ENCODE measurements at regions not wholly inside any gene's neighbourhood (a gene's known extent, or its start where the extent isn't known, plus 50 kb on each side); places are given as distances from the start of the nearest gene placed in this dataset.

GRCh38 chr7:94174375-94174774 lies 170.2 kb upstream of the BET1 start:
- H3K4me1 ChIP-seq = no peaks in the 10 kb centered on the region
- intact Hi-C loops (cut with DNase I; ENCODE audit: low total_unique reads) = no loop called here

DNA sequence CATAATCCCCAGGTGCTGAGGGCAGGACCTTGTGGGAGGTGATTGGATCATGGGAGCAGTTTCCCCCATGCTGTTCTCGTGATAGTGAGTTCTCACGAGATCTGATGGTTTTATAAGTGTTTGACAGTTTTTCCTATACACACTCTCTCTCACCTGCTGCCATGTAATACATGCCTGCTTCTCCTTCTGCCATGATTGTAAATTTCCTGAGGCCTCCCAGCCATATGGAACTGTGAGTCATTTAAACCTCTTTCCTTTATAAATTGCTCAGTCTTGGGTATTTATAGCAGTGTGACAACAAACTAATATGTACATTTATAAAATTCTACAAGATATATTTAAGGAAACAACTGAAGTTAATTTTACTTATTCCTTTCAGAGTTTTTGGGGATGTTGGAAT lies 170.8 kb upstream of the BET1 start:
- H3K27ac ChIP-seq = no peak overlapping the region
- H3K4me3 ChIP-seq = no peak overlapping the region

More at GRCh38 chr7:94174375-94174774, 170.2 kb upstream of the BET1 start:
- TF ChIP-seq POLR2AphosphoS5 (IDR thresholded peaks at IDR 0.05) = no peak
- no peak for TF ChIP-seq CTCF (IDR thresholded peaks at IDR 0.05)
- TF ChIP-seq POLR2A (IDR thresholded peaks at IDR 0.05) = no peak
- no peak overlapping the region for H3K27ac ChIP-seq
- no peaks in the 10 kb centered on the region for H3K36me3 ChIP-seq
- DNase-seq (ENCODE audit: low spot score in 2 of 2) = no peak
- no peak overlapping the region for H3K4me3 ChIP-seq
- no peaks in the 10 kb centered on the region for H3K27me3 ChIP-seq
- H3K9me3 ChIP-seq = no peaks in the 10 kb centered on the region

GRCh38 chr7:94176694-94177200 lies 172.6 kb upstream of the BET1 start:
- Histone ChIP-seq H3K27ac (no peak overlapping the region), H3K9me3 (no peaks in the 10 kb centered on the region), H3K4me3 (no peak overlapping the region), H3K27me3 (no peaks in the 10 kb centered on the region), H3K36me3 (no peaks in the 10 kb centered on the region), H3K4me1 (no peaks in the 10 kb centered on the region)
- intact Hi-C loops (cut with DNase I; ENCODE audit: low total_unique reads) = no loop called here
- no peak for DNase-seq (ENCODE audit: low spot score in 2 of 2)
- TF ChIP-seq POLR2AphosphoS5 (IDR thresholded peaks at IDR 0.05) (no peak), CTCF (IDR thresholded peaks at IDR 0.05) (no peak), POLR2A (IDR thresholded peaks at IDR 0.05) (no peak)

More for the DNA sequence above, 170.8 kb upstream of the BET1 start:
- DNase-seq (ENCODE audit: low spot score in 2 of 2) = no peak
- Histone ChIP-seq H3K4me1 (no peaks in the 10 kb centered on the region), H3K27me3 (no peaks in the 10 kb centered on the region), H3K9me3 (no peaks in the 10 kb centered on the region), H3K36me3 (no peaks in the 10 kb centered on the region)
- TF ChIP-seq CTCF (IDR thresholded peaks at IDR 0.05) (no peak), POLR2A (IDR thresholded peaks at IDR 0.05) (no peak), POLR2AphosphoS5 (IDR thresholded peaks at IDR 0.05) (no peak)
- intact Hi-C loops (cut with DNase I; ENCODE audit: low total_unique reads) = no loop called here

DNA sequence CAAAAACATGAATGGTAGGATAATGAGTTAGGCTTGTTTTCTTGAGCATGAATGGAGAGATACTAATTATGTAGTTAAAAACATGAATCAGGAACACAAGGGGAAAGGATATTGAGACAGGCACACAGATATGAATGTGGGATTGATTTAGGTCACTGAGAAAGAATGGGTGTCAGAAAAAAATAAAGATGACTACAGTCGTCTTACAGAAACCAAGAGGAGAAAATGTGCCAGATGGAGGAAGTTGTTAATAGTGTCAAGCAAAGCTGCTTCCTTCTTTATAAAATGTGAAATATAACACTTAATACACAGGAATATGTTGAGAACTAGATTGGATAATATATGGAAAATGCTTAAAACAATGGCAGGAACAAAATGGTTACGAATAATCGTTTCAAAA lies 173.3 kb upstream of the BET1 start:
- H3K9me3 ChIP-seq = no peaks in the 10 kb centered on the region
- H3K4me1 ChIP-seq = no peaks in the 10 kb centered on the region
- H3K4me3 ChIP-seq = no peak overlapping the region
- no peak overlapping the region for H3K27ac ChIP-seq
- TF ChIP-seq POLR2AphosphoS5 (IDR thresholded peaks at IDR 0.05) = no peak
- TF ChIP-seq CTCF (IDR thresholded peaks at IDR 0.05) = no peak
- TF ChIP-seq POLR2A (IDR thresholded peaks at IDR 0.05) = no peak
- no peaks in the 10 kb centered on the region for H3K36me3 ChIP-seq
- intact Hi-C loops (cut with DNase I; ENCODE audit: low total_unique reads) = no loop called here
- H3K27me3 ChIP-seq = no peaks in the 10 kb centered on the region
- no peak for DNase-seq (ENCODE audit: low spot score in 2 of 2)

DNA sequence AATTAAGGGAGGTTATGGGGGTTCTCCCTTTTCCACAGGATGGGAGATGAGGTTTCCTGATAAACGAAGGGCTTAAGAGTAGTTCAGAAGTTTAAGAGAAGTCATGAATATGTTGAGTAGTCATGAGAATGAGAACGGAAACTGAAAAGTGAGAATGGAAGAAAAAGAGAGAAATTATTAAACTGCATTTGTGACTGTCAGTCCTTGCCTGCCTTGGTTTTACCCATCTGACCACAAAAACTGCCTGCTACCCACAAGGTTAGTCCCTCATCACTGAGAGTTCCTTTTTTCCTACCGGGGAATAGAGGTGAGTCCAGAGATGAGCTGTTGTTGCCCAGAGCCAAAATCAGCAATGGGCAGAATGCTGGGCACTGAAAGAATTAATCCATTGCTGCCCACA lies 174.1 kb upstream of the BET1 start:
- TF ChIP-seq POLR2A (IDR thresholded peaks at IDR 0.05) (no peak), CTCF (IDR thresholded peaks at IDR 0.05) (no peak), POLR2AphosphoS5 (IDR thresholded peaks at IDR 0.05) (no peak)
- Histone ChIP-seq H3K4me3 (no peak overlapping the region), H3K27me3 (no peaks in the 10 kb centered on the region), H3K9me3 (no peaks in the 10 kb centered on the region), H3K4me1 (no peaks in the 10 kb centered on the region), H3K36me3 (no peaks in the 10 kb centered on the region), H3K27ac (no peak overlapping the region)
- intact Hi-C loops (cut with DNase I; ENCODE audit: low total_unique reads) = no loop called here
- no peak for DNase-seq (ENCODE audit: low spot score in 2 of 2)

Measured in breast epithelium (tissue), 4 donors.